Body of pancreas (tissue), 4 donors: ENCODE measurements at regions not wholly inside any gene's neighbourhood (a gene's known extent, or its start where the extent isn't known, plus 50 kb on each side); places are given as distances from the start of the nearest gene placed in this dataset.

Experiments used
- ATAC-seq: fragments of 150-250 bp; one replicate; pipeline ENCODE4 v1.9.1; 2016
- DNase-seq, 4 donors: peaks; one replicate each; pipeline ENCODE4 v3.0.0-alpha.2; 2019
- H3K27ac ChIP-seq, 4 donors: fragments of 200-600 bp; sonication (generic); 1 replicate in 3 of 4; 2 replicates in 1 of 4; pipeline versions ENCODE4 v1.5.1 to v1.6.1; 2016 to 2019; ENCODE audit warnings: mild to moderate bottlenecking in 1 of 4, mixed read lengths in 1 of 4, moderate library complexity in 1 of 4
- H3K27me3 ChIP-seq, 2 donors: fragments of 200-600 bp; sonication (generic); one replicate each; pipeline ENCODE4 v1.6.0; 2016; ENCODE audit warnings: mild to moderate bottlenecking in 1 of 2
- H3K36me3 ChIP-seq, 2 donors: fragments of 200-600 bp; sonication (generic); replicated peaks in 1 of 2; 2 replicates each; pipeline ENCODE4 v1.5.1; 2016; ENCODE audit warnings: low read depth in 2 of 2; ENCODE audit not compliant: insufficient read depth in 1 of 2
- H3K4me1 ChIP-seq: fragments of 200-600 bp; sonication (generic); one replicate; pipeline ENCODE4 v1.6.0; 2016
- H3K4me3 ChIP-seq, 2 donors: fragments of 200-600 bp; sonication (generic); 1 replicate in 1 of 2; 2 replicates in 1 of 2; pipeline ENCODE4 v1.5.1; 2016 to 2019
- H3K9me3 ChIP-seq, 3 donors: fragments of 200-600 bp; sonication (generic); 1 replicate in 2 of 3; 2 replicates in 1 of 3; pipeline ENCODE4 v1.5.1; 2016
- CTCF ChIP-seq, 7 experiments: fragments of 450-650 bp in 4 of 7; fragments of 200-600 bp in 3 of 7; sonication (generic) in 3 of 7; IDR thresholded peaks; one replicate each; pipeline ENCODE4 v1.5.1; 2016 to 2019; ENCODE audit warnings: antibody characterized with exemption in 7 of 7
- POLR2A ChIP-seq, 3 donors: fragments of 450-650 bp; IDR thresholded peaks; one replicate each; pipeline ENCODE4 v1.6.1; 2016; ENCODE audit warnings: antibody characterized with exemption in 3 of 3, mild to moderate bottlenecking in 2 of 3
- WGBS, 2 donors: methylation state at CpG; one replicate each; pipeline ENCODE4 v1.1.5; 2017; 5-methylcytosine and 5-hydroxymethylcytosine counted together
- intact Hi-C: fragments of 100-400 bp; cut with DNase I; formaldehyde crosslinking; loops from one replicate; pipeline ENCODE4 v1.15.1; 2023

- no peaks in the 10 kb centered on the region for H3K27me3 ChIP-seq
- 89 to 90% methylated on average over 2 of the region's 2 CpGs for WGBS, 2 donors
- H3K4me3 ChIP-seq, result no peak overlapping the region
- no peaks in the 10 kb centered on the region for H3K36me3 ChIP-seq
- DNase-seq (no peak), ATAC-seq (no peak)
- no peak overlapping the region for H3K27ac ChIP-seq
- TF ChIP-seq CTCF (IDR thresholded peaks at IDR 0.05) (no peak), POLR2A (IDR thresholded peaks at IDR 0.05) (no peak)
- H3K4me1 ChIP-seq, result no peaks in the 10 kb centered on the region
- H3K9me3 ChIP-seq, result no peaks in the 10 kb centered on the region
- intact Hi-C loops, result no loop called here
These were observed 81.6 kb upstream of the CSNK1A1L start for GRCh38 chr13:37187105-37187504.

DNA sequence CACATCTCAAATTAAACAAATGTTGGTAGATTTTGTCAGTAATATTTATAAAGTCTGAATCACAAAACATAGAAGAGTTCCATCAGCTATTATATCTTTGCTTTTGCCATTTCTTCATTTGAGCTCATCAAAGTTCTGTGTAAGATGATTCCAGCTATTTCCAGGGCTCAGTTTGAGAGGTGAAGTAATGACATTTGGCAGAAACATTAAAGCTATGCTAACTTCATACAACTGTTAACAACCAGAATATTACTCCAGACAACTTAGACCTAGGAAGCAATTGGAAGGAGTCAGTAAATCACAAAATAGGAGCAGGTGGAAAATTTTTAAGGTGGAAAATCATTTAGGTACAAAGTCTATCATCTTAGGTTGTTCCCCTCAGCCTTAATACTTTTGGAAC, 76.2 kb upstream of the CSNK1A1L start:
- H3K27me3 ChIP-seq, result no peaks in the 10 kb centered on the region
- no peak for DNase-seq
- no peaks in the 10 kb centered on the region for H3K36me3 ChIP-seq
- H3K9me3 ChIP-seq, result no peaks in the 10 kb centered on the region
- intact Hi-C loops, result no loop called here
- TF ChIP-seq CTCF (IDR thresholded peaks at IDR 0.05) (no peak), POLR2A (IDR thresholded peaks at IDR 0.05) (no peak)
- H3K4me3 ChIP-seq, result no peak overlapping the region
- no peak overlapping the region for H3K27ac ChIP-seq
- no peak for ATAC-seq
- no peaks in the 10 kb centered on the region for H3K4me1 ChIP-seq

GRCh38 chr13:37179645-37180044, 74.2 kb upstream of the CSNK1A1L start:
- Histone ChIP-seq H3K4me3 (no peak overlapping the region), H3K36me3 (no peaks in the 10 kb centered on the region), H3K27me3 (no peaks in the 10 kb centered on the region), H3K9me3 (no peaks in the 10 kb centered on the region), H3K4me1 (no peaks in the 10 kb centered on the region), H3K27ac (no peak overlapping the region)
- no peak for DNase-seq
- 70 to 77% methylated on average over 4 of the region's 4 CpGs for WGBS, 2 donors
- ATAC-seq, result no peak
- intact Hi-C loops, result no loop called here
- no peak for TF ChIP-seq POLR2A (IDR thresholded peaks at IDR 0.05)
- no peak for TF ChIP-seq CTCF (IDR thresholded peaks at IDR 0.05)

- no peak for ATAC-seq
- H3K9me3 ChIP-seq, result no peaks in the 10 kb centered on the region
- H3K4me3 ChIP-seq, result no peak overlapping the region
- TF ChIP-seq POLR2A (IDR thresholded peaks at IDR 0.05) (no peak), CTCF (IDR thresholded peaks at IDR 0.05) (no peak)
- no peaks in the 10 kb centered on the region for H3K4me1 ChIP-seq
- no peaks in the 10 kb centered on the region for H3K27me3 ChIP-seq
- 71% methylated on average over 3 of the region's 3 CpGs for WGBS, 2 donors
- H3K36me3 ChIP-seq, result no peaks in the 10 kb centered on the region
- intact Hi-C loops, result no loop called here
- H3K27ac ChIP-seq, result no peak overlapping the region
- no peak for DNase-seq
These were observed 71.7 kb upstream of the CSNK1A1L start for GRCh38 chr13:37177125-37177524.

DNA sequence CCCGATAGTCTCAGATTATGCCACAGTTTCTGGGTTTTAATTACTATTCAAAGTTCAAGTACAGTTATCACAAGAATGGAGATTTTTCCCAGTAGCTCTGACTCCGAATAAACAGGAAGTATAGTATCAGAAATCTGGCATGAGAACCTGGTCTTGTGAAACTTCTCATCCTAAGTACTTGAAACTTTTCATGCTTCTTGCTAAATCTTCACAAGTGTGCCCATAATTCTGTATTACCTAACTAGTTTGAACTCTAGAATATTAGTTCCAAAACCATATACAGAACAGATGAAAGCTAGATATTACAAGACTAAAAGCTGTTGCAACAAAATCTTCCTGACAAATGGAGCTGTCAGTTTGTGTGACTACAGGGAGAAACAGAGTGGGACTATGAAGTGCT, 70.5 kb upstream of the CSNK1A1L start:
- H3K27me3 ChIP-seq, result no peaks in the 10 kb centered on the region
- 14 to 21% methylated on average over 2 of the region's 2 CpGs for WGBS, 2 donors
- intact Hi-C loops, result no loop called here
- H3K4me3 ChIP-seq, result no peak overlapping the region
- TF ChIP-seq POLR2A (IDR thresholded peaks at IDR 0.05) (no peak), CTCF (IDR thresholded peaks at IDR 0.05) (no peak)
- H3K4me1 ChIP-seq, result no peaks in the 10 kb centered on the region
- H3K36me3 ChIP-seq, result no peaks in the 10 kb centered on the region
- ATAC-seq (peak; percentile 21), DNase-seq (no peak)
- no peaks in the 10 kb centered on the region for H3K9me3 ChIP-seq
- no peak overlapping the region for H3K27ac ChIP-seq
